H1 (cell line): ENCODE measurements at regions not wholly inside any gene's neighbourhood (a gene's known extent, or its start where the extent isn't known, plus 50 kb on each side); places are given as distances from the start of the nearest gene placed in this dataset.
A peak's percentile ranks its signal among the peaks of the same experiment; 100 is the strongest.

Experiments
- CTCF ChIA-PET: fragments of 300-600 bp; sonication (Branson Sonifier 250); formaldehyde crosslinking; loops from one replicate; lab custom pipeline; 2021; ENCODE audit not compliant: partially characterized antibody; lab: Charles Lee
- POLR2A ChIA-PET: fragments of 300-600 bp; sonication (Branson Sonifier 250); formaldehyde crosslinking; loops from one replicate; lab custom pipeline; 2021; ENCODE audit warnings: inconsistent platforms; ENCODE audit not compliant: partially characterized antibody; lab: Charles Lee
- DNase-seq, 2 experiments: peaks; one replicate each; pipeline versions ENCODE4 v3.0.0 to v3.0.0-alpha.2; 2010 to 2022; ENCODE audit warnings: low spot score in 2 of 2, low read depth in 1 of 2, mixed read lengths in 1 of 2
- FAIRE-seq: peaks from 2 replicates; lab custom pipeline; 2011; peaks lifted over from hg19 to GRCh38; lab: Jason Lieb, UNC
- H2AFZ ChIP-seq: 2 replicates; pipeline ENCODE4 v1.8.1; 2012; ENCODE audit warnings: low read length, inconsistent platforms
- H2AK5ac ChIP-seq: 2 replicates; pipeline ENCODE4 v1.6.1; 2013; ENCODE audit warnings: low read depth, low read length
- H2BK120ac ChIP-seq: replicated peaks from 2 replicates; pipeline ENCODE3; 2013; ENCODE audit warnings: low read depth, low read length, inconsistent platforms
- H2BK12ac ChIP-seq: 2 replicates; pipeline ENCODE4 v1.6.1; 2013; ENCODE audit warnings: low read depth, low read length
- H2BK15ac ChIP-seq: 2 replicates; pipeline ENCODE4 v1.6.1; 2013; ENCODE audit warnings: low read length
- H2BK20ac ChIP-seq: 2 replicates; pipeline ENCODE4 v1.6.1; 2013; ENCODE audit warnings: low read length
- H2BK5ac ChIP-seq: 2 replicates; pipeline ENCODE4 v1.6.1; 2013; ENCODE audit warnings: low read depth, low read length
- H3K14ac ChIP-seq: 2 replicates; pipeline ENCODE4 v1.6.1; 2013; ENCODE audit warnings: inconsistent platforms; ENCODE audit not compliant: insufficient read length
- H3K18ac ChIP-seq: 2 replicates; pipeline ENCODE4 v1.6.1; 2013; ENCODE audit warnings: low read length; ENCODE audit errors: extremely low read depth
- H3K23ac ChIP-seq: 2 replicates; pipeline ENCODE4 v1.6.1; 2013; ENCODE audit warnings: inconsistent platforms; ENCODE audit not compliant: insufficient read length
- H3K23me2 ChIP-seq: 2 replicates; pipeline ENCODE4 v1.6.1; 2013; ENCODE audit warnings: low read depth, low read length
- H3K27ac ChIP-seq: 2 replicates; pipeline ENCODE4 v1.6.1; 2011; ENCODE audit warnings: low read depth, low read length, inconsistent platforms
- H3K27me3 ChIP-seq, 4 experiments: replicated peaks in 1 of 4; 1 replicate in 1 of 4; 2 replicates in 3 of 4; pipeline versions ENCODE4 v1.6.1 to v1.8.1; 2011 to 2013; ENCODE audit warnings: low read length in 3 of 4, mild to moderate bottlenecking in 3 of 4, inconsistent platforms in 2 of 4, mixed read lengths in 2 of 4, moderate library complexity in 1 of 4; ENCODE audit not compliant: control insufficient read depth in 3 of 4, insufficient read depth in 3 of 4; ENCODE audit errors: extremely low read depth in 1 of 4
- H3K36me3 ChIP-seq, 4 experiments: 2 replicates each; pipeline versions ENCODE4 v1.6.1 to v1.8.1; 2011 to 2013; ENCODE audit warnings: mild to moderate bottlenecking in 4 of 4, low read length in 3 of 4, moderate library complexity in 2 of 4, control low read depth in 1 of 4, inconsistent platforms in 1 of 4; ENCODE audit not compliant: insufficient read depth in 4 of 4, control insufficient read depth in 2 of 4
- H3K4ac ChIP-seq: replicated peaks from 2 replicates; pipeline ENCODE3; 2013; ENCODE audit warnings: low read length, low read depth, mixed read lengths, inconsistent platforms; ENCODE audit not compliant: insufficient read length
- H3K4me1 ChIP-seq, 4 experiments: replicated peaks in 1 of 4; 1 replicate in 1 of 4; 2 replicates in 3 of 4; pipeline versions ENCODE4 v1.6.1 to v1.8.1; 2011 to 2013; ENCODE audit warnings: low read length in 3 of 4, inconsistent platforms in 2 of 4, mixed read lengths in 1 of 4; ENCODE audit not compliant: insufficient read depth in 4 of 4, control insufficient read depth in 3 of 4
- H3K4me2 ChIP-seq, 2 experiments: 2 replicates each; pipeline versions ENCODE4 v1.6.1 to v1.8.1; 2011 to 2013; ENCODE audit warnings: low read depth in 2 of 2, low read length in 2 of 2, control low read depth in 1 of 2, inconsistent platforms in 1 of 2, mild to moderate bottlenecking in 1 of 2; ENCODE audit not compliant: insufficient read depth in 1 of 2
- H3K4me3 ChIP-seq, 4 experiments: fragments of 200-600, 300-600 bp in 1 of 4; sonication (generic), shearing (Covaris generic), sonication (Bioruptor Twin) in 1 of 4; 2 replicates each; pipeline versions ENCODE4 v1.5.1 to v1.8.1; 2011 to 2016; ENCODE audit warnings: low read length in 4 of 4, low read depth in 3 of 4, control low read depth in 2 of 4, inconsistent platforms in 2 of 4, mild to moderate bottlenecking in 2 of 4, mixed read lengths in 1 of 4, moderate library complexity in 1 of 4; ENCODE audit not compliant: insufficient read depth in 2 of 4; ENCODE audit errors: extremely low read depth in 1 of 4
- H3K56ac ChIP-seq: replicated peaks from 2 replicates; pipeline ENCODE3; 2013; ENCODE audit warnings: low read depth, mild to moderate bottlenecking, mixed read lengths, low read length, inconsistent platforms; ENCODE audit not compliant: insufficient read length
- H3K79me1 ChIP-seq: 2 replicates; pipeline ENCODE4 v1.6.1; 2013; ENCODE audit warnings: low read depth, low read length, control low read depth
- H3K79me2 ChIP-seq, 2 experiments: 2 replicates each; pipeline versions ENCODE4 v1.6.1 to v1.8.1; 2012 to 2013; ENCODE audit warnings: low read length in 2 of 2, mild to moderate bottlenecking in 2 of 2, inconsistent platforms in 1 of 2; ENCODE audit not compliant: insufficient read depth in 2 of 2, control insufficient read depth in 1 of 2
- H3K9ac ChIP-seq, 4 experiments: replicated peaks in 1 of 4; 1 replicate in 1 of 4; 2 replicates in 3 of 4; pipeline versions ENCODE4 v1.6.1 to v1.8.1; 2011 to 2013; ENCODE audit warnings: low read depth in 3 of 4, low read length in 3 of 4, control low read depth in 2 of 4, mild to moderate bottlenecking in 2 of 4, moderate library complexity in 2 of 4, inconsistent platforms in 1 of 4; ENCODE audit errors: extremely low read depth in 1 of 4
- H3K9me3 ChIP-seq, 2 experiments: 2 replicates each; pipeline versions ENCODE4 v1.6.1 to v1.8.1; 2012 to 2013; ENCODE audit warnings: mild to moderate bottlenecking in 2 of 2, moderate library complexity in 2 of 2, control low read depth in 1 of 2, inconsistent platforms in 1 of 2, low read depth in 1 of 2, low read length in 1 of 2, mixed read lengths in 1 of 2; ENCODE audit not compliant: insufficient read depth in 2 of 2
- H4K20me1 ChIP-seq, 2 experiments: replicated peaks in 1 of 2; 2 replicates each; pipeline versions ENCODE3 to v1.8.1; 2011 to 2013; ENCODE audit warnings: inconsistent platforms in 2 of 2, low read length in 2 of 2, mild to moderate bottlenecking in 1 of 2; ENCODE audit not compliant: insufficient read depth in 2 of 2, control insufficient read depth in 1 of 2
- H4K5ac ChIP-seq: 2 replicates; pipeline ENCODE4 v1.6.1; 2013; ENCODE audit warnings: low read length, low read depth, mixed read lengths, inconsistent platforms; ENCODE audit not compliant: insufficient read length
- H4K8ac ChIP-seq: 2 replicates; pipeline ENCODE4 v1.8.0; 2013; ENCODE audit warnings: mild to moderate bottlenecking, moderate library complexity, low read length, inconsistent platforms; ENCODE audit not compliant: insufficient read depth; ENCODE audit errors: extremely low read depth
- H4K91ac ChIP-seq: replicated peaks from 2 replicates; pipeline ENCODE3; 2013; ENCODE audit warnings: low read length, mixed read lengths, inconsistent platforms; ENCODE audit not compliant: insufficient read length
- BCL11A ChIP-seq, 2 experiments: IDR thresholded peaks; one replicate each; pipeline ENCODE4 v1.6.1; 2011; ENCODE audit warnings: low read depth in 2 of 2, low read length in 2 of 2, mild to moderate bottlenecking in 2 of 2
- WGBS, 2 experiments: shearing (Covaris generic) in 1 of 2; methylation state at CpG; one replicate each; pipeline versions ENCODE4 v1.1.6 to v1.1.7; 2013 to 2015; ENCODE audit warnings: low lambda C conversion rate in 2 of 2, mixed read lengths in 2 of 2, inconsistent platforms in 1 of 2, low coverage in 1 of 2, missing lambda C conversion rate in 1 of 2; ENCODE audit not compliant: insufficient replicate concordance in 2 of 2, insufficient coverage in 1 of 2, insufficient read length in 1 of 2; ENCODE audit errors: extremely low coverage in 1 of 2, missing lambda C conversion rate in 1 of 2; 5-methylcytosine and 5-hydroxymethylcytosine counted together

DNA sequence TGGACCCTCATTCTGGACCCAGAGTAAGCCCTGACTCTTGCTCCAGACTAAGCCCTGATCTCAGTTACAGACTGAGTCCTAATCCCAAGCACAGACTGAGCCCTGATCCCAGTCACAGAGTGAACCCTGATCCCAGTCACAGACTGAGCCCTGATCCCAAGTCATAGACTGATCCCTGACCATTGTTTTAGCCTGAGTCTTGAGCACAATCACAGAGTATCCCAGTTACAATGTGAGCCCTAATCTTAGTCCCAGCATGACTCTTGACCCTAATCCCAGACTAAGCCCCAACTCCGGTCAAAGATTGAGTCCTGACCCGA is 240.6 kb downstream of the RBM19 start:
- Histone ChIP-seq H2AK5ac (0 out of 2 replicates have a peak overlapping the region, but pooled peaks have one; percentile 26), H2BK5ac (no peak overlapping the region), H4K20me1 (no peaks in the 10 kb centered on the region), H3K79me1 (no peaks in the 10 kb centered on the region), H4K5ac (no peak overlapping the region), H3K4ac (no peak overlapping the region), H4K91ac (no peak overlapping the region), H3K4me3 (no peak overlapping the region), H3K23me2 (no peaks in the 10 kb centered on the region; the same call in 1 of the 2 replicates), H3K14ac (no peak overlapping the region), H3K4me1 (peaks cover 0 to 2% (median 0%) of the 10 kb centered on the region in 4 experiments; a peak in 1 of 7 replicates), H4K8ac (no peak overlapping the region), H3K27ac (no peak overlapping the region), H3K36me3 (no peaks in the 10 kb centered on the region), H3K18ac (no peak overlapping the region), H3K9me3 (0 out of 4 replicates have a peak, but pooled peaks cover 0 to 8% of the 10 kb centered on the region in 2 experiments), H2BK120ac (no peak overlapping the region), H2BK20ac (peak overlapping the region; percentile 50), H2AFZ (no peak overlapping the region), H3K9ac (no peak overlapping the region), H3K27me3 (no peaks in the 10 kb centered on the region; a peak in 1 of 7 replicates), H3K56ac (no peak overlapping the region), H3K79me2 (no peaks in the 10 kb centered on the region), H3K4me2 (no peak overlapping the region), H3K23ac (no peak overlapping the region), H2BK12ac (0 out of 2 replicates have a peak overlapping the region, but pooled peaks have one; percentile 50), H2BK15ac (peak overlapping the region; percentile 61; the same call in 1 of the 2 replicates)
- 100% methylated on average over 2 of the region's 2 CpGs; no CpG with 5 or more reads in 1 of the 2 experiments for WGBS, 2 experiments
- POLR2A ChIA-PET = no interaction called here
- FAIRE-seq (no peak), DNase-seq (no peak)
- CTCF ChIA-PET = interaction anchor here (0.8 to 1.9 kb wide), 3 partner anchors 9 to 281 kb away, joined by 3 to 6 read pairs (median 3); no protein-coding TSS in a partner anchor
- TF ChIP-seq BCL11A (IDR thresholded peaks at IDR 0.05; ENCODE audit: low read depth in 2 of 2, low read length in 2 of 2) = no peak
